HG03175 (cell line): ENCODE measurements at regions not wholly inside any gene's neighbourhood (a gene's known extent, or its start where the extent isn't known, plus 50 kb on each side); places are given as distances from the start of the nearest gene placed in this dataset.
"Not testable (repeated sequence)": the region's sequence is repeated elsewhere in the genome, so short reads cannot be mapped to it uniquely, and the experiment has no call there.

Experiments used
- ATAC-seq: cut with Tn5 transposase; IDR thresholded peaks from one replicate; pipeline ENCODE4 v1.9.1; 2021; ENCODE audit warnings: mild to moderate bottlenecking, moderate library complexity; ENCODE audit not compliant: unreplicated experiment

- peak; percentile 77 for ATAC-seq
Measured at GRCh38 chr3:177646749-177647148, 449.5 kb upstream of the TBL1XR1 start.

- ATAC-seq, result no peak
Measured at GRCh38 chr3:177647341-177647740, 450.1 kb upstream of the TBL1XR1 start.

- ATAC-seq, result no peak
Measured at GRCh38 chr3:177647876-177648275, 450.6 kb upstream of the TBL1XR1 start.

- ATAC-seq, result peak; percentile 67
Measured at GRCh38 chr3:177652556-177653291, 455.4 kb upstream of the TBL1XR1 start.

- no peak for ATAC-seq
Measured at GRCh38 chr3:177657243-177657642, 460.0 kb upstream of the TBL1XR1 start.

GRCh38 chr3:177658354-177658753 is 461.1 kb upstream of the TBL1XR1 start:
- ATAC-seq, result no peak

- ATAC-seq, result not testable (repeated sequence)
Measured at GRCh38 chr3:177664380-177665103, 467.3 kb upstream of the TBL1XR1 start.

- no peak for ATAC-seq
Measured at GRCh38 chr3:177665122-177665808, 468.0 kb upstream of the TBL1XR1 start.

GRCh38 chr3:177672252-177672911 is 475.1 kb upstream of the TBL1XR1 start:
- ATAC-seq, result no peak

- ATAC-seq, result no peak
Measured at GRCh38 chr3:177673112-177673914, 476.0 kb upstream of the TBL1XR1 start.

GRCh38 chr3:177674186-177674585 is 476.9 kb upstream of the TBL1XR1 start:
- ATAC-seq, result no peak

- no peak for ATAC-seq
Measured at GRCh38 chr3:177676148-177676547, 478.9 kb upstream of the TBL1XR1 start.

- no peak for ATAC-seq
Measured at GRCh38 chr3:177676947-177677587, 479.8 kb upstream of the TBL1XR1 start.

- peak; percentile 78 for ATAC-seq
Measured at GRCh38 chr3:177679568-177680471, 482.5 kb upstream of the TBL1XR1 start.

GRCh38 chr3:177680472-177680821 is 483.2 kb upstream of the TBL1XR1 start:
- no peak for ATAC-seq

- no peak for ATAC-seq
Measured at GRCh38 chr3:177681156-177681555, 483.9 kb upstream of the TBL1XR1 start.

- peak; percentile 50 for ATAC-seq
Measured at GRCh38 chr3:177681852-177682251, 484.6 kb upstream of the TBL1XR1 start.

- ATAC-seq, result no peak
Measured at GRCh38 chr3:177683586-177683985, 486.3 kb upstream of the TBL1XR1 start.

- ATAC-seq, result no peak
Measured at GRCh38 chr3:177686671-177687070, 489.4 kb upstream of the TBL1XR1 start.
